Hippocampal formation (tissue), 2 donors: ENCODE measurements at regions not wholly inside any gene's neighbourhood (a gene's known extent, or its start where the extent isn't known, plus 50 kb on each side); places are given as distances from the start of the nearest gene placed in this dataset.
A peak's percentile ranks its signal among the peaks of the same experiment; 100 is the strongest.

Source experiments
- DNase-seq, 2 donors: peaks; one replicate each; lab custom pipeline; 2025; lab: John Stamatoyannopoulos, UW

GRCh38 chrX:68927178-68927577 lies 98.4 kb downstream of the EFNB1 start:
- DNase-seq: no peak

DNA sequence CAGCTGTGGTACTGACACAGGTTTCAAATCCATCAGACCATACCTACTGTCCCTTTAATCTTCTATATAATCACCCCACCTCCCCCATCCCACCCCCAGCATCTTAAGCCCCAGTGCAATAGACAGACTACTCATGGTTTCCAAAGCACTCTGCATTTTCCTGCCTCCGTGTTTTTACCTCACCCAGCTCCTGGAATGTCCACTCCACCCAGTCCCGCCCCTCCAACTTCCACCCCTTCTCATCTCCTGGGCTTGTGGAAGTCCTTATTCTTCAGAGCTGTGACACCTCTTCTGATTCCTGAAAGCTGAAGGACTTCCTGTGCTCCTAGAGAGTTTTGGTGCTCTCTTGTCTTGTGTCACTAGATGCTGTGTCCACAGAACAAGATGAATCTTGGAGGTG lies 94.3 kb downstream of the EFNB1 start:
- DNase-seq: no peak

DNA sequence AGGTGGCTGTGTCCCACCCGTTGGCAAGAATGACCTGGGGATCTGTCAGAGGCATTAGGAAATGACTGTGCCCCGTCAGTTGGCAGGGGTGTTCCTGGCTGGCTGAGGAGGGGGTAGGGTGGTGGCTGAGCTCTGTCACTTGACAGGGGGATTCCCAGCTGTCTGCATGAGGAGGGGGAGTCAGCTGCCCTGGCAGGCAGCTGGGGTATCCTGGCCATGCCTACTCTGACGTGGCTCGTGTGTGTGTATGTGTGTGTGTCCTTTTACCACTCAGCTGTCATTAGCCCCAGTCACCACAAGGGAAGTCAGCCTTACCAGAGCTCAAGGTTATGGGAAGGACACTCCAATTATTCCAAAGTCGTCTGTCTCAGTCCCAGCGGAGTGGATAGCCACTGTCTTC lies 93.2 kb downstream of the EFNB1 start:
- DNase-seq: no peak

DNA sequence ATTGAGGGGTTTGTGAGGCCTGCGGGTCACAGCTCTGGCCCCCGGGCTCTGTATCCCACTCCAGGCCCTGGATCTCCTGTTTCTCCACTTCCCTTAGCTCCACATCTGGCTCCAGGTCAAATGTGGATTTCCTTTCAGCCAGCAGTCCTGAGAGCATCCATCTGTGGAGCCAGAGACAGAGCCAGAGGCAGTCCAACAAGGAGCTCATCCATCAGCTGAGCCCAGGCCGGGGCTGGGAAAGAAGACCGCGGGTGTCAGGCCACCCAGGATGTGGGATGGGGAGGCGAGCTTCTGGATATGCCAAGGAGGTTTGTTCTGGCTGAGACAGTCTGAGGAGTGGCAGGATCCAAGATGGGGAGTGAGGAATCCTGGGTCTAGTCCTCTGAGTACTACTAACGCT lies 91.7 kb downstream of the EFNB1 start:
- no peak for DNase-seq

DNA sequence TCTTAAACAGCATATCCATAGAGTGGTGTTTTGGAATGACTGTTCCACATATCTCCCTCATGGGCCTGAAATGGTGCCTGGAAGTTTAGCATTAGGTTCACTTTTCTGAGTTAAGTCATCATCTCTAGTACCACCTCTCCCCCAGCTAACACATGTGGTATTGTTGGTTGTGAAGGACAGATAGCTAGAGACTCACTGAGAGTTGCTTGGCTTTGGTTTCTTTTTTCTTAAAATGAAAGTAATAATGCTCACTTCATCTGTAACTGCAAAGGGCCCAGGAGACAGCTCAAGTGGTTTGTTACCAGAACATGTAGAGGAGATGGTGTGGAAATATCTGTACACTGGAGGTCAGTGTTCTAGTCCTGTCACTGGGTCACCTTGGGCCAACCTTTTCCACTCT lies 90.9 kb downstream of the EFNB1 start:
- no peak for DNase-seq

- DNase-seq: no peak
Measured at GRCh38 chrX:68918202-68918601, 89.4 kb downstream of the EFNB1 start.

GRCh38 chrX:68917799-68918198 lies 89.0 kb downstream of the EFNB1 start:
- DNase-seq: no peak

DNA sequence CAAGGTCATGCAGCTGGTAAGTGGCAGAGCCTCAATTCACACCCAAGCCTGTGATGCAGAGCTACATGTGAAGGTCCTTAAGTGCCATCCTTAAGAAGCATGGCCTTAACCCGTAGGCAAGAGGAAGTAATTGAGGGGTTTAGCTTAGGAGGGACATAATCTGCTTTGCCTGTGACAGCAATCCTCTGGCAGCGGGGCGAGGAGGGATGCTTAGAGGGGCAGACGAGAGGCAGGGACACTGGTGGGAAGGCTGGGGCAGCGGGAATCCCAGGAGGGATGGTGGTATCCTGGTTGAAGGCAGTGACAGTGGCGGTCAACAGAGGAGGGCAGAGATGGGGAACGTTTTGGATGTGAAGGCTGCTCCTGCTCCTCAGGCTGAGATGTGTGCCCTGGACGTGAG lies 88.1 kb downstream of the EFNB1 start:
- no peak for DNase-seq

DNA sequence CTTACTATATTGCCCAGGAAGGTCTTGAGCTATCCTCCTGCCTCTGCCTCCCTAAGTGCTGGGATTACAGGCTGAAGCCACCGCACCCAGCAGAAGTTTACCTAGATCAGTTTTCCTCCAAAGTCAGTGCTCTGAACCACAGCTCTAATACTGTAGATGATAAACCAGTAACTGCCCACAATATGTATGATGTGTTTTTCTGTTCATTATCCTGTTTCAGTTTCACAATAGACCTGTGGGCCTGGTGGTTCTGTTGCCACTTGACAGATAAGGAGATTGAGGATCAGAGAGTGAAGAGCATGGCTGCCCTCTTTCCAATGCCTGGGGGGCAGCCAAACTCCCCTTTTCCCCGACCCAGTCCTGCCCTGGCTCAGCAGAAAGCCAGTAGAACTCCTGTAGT lies 87.0 kb downstream of the EFNB1 start:
- DNase-seq: no peak

DNA sequence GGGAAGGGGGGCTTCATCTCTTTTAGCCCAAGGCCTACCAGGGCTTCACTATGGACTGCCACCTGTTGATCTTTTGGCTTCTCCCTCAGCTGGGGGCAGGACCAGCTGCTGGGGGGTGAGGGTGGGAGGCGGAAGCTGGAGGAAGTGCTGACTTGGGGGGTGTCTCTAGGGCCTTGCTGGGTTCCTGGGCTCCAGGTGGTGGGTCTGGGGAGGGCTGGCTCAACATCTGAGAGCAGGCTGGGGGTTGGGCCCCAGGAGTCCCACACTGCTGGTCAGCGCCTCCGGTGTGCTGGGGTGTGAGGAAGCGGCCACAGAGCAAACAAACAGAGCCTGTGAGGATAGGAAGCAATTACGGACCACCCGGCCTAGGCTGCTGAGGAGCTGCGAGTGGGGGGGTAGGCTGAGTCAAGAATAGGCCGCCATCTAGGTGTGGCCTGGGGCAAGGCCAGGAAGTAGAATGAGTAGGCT lies 85.7 kb downstream of the EFNB1 start:
- no peak for DNase-seq

DNA sequence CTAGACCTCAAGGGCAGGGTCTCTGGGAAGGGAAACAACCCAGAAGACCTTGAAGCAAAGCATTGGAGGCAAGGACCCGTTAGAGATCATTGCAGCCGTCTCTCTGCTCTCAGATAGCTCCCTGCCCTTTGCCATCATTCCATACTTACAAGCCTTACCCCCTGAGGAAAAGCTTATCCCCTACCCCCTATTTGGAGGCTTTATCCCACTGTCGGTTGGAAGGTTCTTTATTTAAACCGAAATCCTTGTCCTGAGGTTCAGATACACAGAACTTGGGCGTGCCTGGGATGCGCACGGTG lies 84.4 kb downstream of the EFNB1 start:
- DNase-seq: no peak

DNA sequence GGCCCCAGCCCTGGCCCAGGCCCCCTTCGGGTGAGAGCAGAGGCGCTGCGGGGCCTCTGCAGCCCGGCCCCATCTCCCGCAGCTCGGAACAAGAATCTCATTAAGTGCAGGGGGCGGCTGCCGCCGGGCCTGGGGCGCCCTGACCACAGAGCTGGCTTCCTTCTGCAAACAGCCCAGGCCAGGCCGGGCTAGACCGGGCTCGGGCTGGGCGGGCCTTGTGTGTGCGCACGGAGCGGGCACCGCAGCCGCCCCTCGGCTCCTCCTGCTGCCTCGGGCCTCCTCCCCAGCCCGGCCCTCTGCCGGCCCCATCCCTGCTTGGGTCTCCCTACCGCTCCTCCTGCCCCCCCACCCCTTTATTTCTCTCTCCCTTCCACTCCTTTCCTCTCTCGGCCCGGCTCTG lies 83.3 kb downstream of the EFNB1 start:
- no peak for DNase-seq

DNA sequence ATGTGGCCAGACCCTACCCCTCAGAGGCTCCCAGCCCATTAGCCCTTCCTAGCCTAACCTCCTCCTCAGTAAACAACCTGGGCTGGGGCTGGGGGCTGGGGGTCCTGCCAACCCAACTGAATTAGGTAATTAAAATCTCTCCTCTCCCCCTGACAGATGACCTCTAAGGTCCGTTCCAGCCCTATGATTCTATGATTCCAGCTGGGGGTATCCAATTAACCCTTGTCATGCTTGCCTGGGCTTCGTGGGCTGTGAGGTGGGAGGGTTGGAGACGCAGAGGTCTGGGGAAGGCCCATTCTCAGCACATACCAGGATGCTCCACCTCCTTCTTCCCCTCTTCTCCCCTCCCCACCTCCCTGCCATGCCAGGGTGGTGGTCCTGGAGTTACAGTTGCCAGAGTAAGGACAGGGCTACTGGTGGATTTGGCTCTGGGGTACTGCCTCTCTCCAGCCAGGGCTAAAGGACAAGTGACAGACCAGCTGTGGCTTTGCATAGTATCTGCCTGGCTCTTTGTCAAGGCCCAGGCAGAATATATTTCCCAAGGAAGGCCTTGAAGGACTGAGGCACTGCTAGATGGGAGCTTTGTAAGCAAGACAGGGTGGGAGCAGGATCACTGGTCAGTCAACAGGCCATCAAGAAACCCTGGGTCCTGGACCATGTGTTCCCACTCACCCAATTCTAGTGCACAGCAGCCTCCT lies 82.1 kb downstream of the EFNB1 start:
- DNase-seq: no peak

DNA sequence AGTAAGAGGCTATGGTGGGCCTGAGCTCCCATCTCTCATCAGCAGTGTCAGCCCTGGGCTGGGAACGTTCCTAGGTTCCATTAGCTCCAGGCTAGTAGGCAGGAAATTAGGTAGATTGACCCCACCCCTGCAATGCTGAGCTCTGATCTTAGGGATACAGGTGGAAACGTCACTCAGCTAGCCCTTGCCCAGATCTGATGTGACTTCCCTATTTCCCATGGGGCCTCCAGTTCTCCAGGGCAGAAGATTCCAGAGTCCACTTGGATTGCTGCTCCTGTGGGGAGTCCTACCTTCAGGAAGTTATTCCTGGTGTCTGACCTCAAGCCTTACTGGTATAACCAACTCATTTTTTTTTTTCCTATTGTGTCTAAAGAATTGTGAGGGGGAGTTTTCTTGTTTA lies 81.1 kb downstream of the EFNB1 start:
- DNase-seq: no peak

GRCh38 chrX:68908071-68908470 lies 79.2 kb downstream of the EFNB1 start:
- no peak for DNase-seq

GRCh38 chrX:68902706-68903504 lies 74.1 kb downstream of the EFNB1 start:
- no peak for DNase-seq

DNA sequence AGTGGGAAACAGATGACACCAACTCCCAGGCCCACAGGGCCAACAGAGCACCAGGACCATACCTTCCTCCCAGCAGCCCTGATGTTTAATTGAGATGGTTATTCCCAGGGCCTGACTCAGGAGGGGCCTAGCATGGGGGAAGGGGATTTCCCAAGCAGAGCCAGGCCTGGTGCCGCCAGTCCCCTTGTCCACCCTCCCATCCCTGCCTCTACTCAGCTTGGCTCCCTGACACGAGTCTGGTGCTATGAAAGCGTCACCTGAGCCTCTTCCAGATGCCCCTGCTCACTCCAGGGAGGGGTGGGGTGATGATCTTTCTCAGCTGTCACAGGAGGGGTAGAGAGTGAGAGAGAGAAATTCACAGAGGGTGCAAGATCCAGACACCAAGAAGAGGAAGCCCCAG lies 72.7 kb downstream of the EFNB1 start:
- DNase-seq: no peak

GRCh38 chrX:68898598-68898997 lies 69.8 kb downstream of the EFNB1 start:
- no peak for DNase-seq

DNA sequence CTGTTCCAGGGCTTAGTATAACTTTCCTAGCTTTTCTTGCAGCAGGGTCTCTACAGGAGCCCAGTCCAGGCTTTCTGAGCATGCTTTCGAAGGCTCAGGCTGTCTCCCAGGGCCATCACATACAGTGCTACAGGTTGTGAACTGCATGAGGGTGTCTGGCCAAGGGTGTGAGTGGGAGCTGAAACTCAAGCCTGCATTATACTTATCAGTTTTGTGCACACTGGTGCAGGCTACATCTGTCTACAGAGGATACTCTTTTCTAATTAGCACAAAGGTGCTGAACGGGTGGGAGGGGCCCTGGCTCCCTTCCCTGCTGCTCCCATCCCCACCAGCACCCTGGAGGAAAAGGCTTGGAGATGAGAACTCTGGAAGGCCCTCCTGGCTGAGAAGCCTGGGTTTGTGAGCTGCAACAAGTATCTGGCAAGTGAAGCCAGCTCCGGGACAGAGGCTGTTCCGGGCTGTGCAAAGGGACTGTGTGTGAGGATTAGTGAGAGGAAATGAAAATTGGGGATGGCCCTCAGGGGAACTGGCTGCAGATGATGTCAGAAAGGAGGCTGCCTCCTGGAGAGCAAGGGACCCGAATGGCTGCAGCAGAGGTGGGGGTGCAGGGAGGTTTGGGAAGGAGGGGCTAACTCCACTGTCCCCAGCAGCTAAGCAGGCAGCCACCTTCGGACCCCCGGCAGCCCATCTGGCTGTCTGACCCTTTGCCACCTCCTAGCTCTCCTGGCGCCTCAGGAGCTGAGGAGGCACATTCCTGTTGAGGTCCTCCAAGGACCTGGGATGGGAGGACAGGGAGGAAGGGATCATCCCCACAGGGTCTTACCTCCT lies 68.5 kb downstream of the EFNB1 start:
- DNase-seq: no peak

DNA sequence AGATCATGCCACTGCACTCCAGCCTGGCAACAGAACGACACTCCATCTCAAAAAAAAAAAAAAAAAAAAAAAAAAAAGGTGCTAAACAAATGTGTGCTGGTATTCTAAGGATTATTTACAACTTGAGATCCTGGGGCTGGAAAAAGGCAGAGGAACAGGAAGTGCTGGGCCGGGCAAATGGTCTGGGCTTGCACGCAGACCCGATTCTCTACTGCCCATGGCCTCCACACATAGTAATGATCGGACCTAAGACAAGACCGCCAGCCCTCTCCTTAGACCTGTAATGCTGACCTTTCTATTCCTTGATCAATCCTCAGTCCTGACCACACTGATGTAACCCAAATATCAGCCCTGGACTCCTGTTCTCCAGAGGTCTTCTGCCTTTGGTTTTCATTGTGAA lies 67.8 kb downstream of the EFNB1 start:
- no peak for DNase-seq

- no peak for DNase-seq
Measured at GRCh38 chrX:68895778-68896177, 67.0 kb downstream of the EFNB1 start.

DNA sequence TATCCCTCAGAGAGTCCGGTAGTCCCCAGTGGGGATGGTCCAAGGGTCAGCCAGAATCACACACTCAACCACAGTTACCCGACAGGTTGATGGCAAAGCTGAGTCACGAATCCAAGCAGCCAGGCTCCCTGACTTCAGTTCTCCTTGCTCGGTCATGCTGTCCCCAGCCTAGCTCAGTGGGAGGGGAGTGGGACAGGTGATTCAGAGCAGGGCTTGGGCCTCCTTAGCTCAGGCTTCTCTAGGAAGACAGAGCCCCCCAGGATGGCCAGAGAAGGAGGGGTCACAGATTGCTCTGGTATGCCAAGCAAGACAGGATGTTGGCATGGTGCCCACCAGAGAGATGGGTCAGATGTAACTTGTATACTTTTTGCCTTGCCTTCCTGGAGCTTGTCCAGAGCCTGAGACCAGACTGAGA lies 66.5 kb downstream of the EFNB1 start:
- peak in 1 of 2 donors; percentile 10 for DNase-seq
